ENCODE measurements at regions not wholly inside any gene's neighbourhood (a gene's known extent, or its start where the extent isn't known, plus 50 kb on each side); places are given as distances from the start of the nearest gene placed in this dataset.
"Not testable (repeated sequence)": the region's sequence is repeated elsewhere in the genome, so short reads cannot be mapped to it uniquely, and the experiment has no call there.

- no peaks in the 10 kb centered on the region for H3K36me3 ChIP-seq
- DNase-seq = no peak
- no peak for TF ChIP-seq EP300 (IDR thresholded peaks at IDR 0.05)
- TF ChIP-seq CTCF (IDR thresholded peaks at IDR 0.05) = no peak
- H3K27ac ChIP-seq = no peak overlapping the region
- H3K9me3 ChIP-seq = no peaks in the 10 kb centered on the region
- no peaks in the 10 kb centered on the region for H3K4me1 ChIP-seq
- intact Hi-C loops (cut with DNase I) = no loop called here
- no peak overlapping the region for H3K4me3 ChIP-seq
- H3K27me3 ChIP-seq = no peaks in the 10 kb centered on the region
Measured at GRCh38 chrX:20680998-20681397, 414.3 kb upstream of the RPS6KA3 start.

- intact Hi-C loops (cut with DNase I) = no loop called here
- Histone ChIP-seq H3K9me3 (no peaks in the 10 kb centered on the region), H3K36me3 (no peaks in the 10 kb centered on the region), H3K27ac (no peak overlapping the region), H3K27me3 (no peaks in the 10 kb centered on the region), H3K4me3 (no peak overlapping the region), H3K4me1 (no peaks in the 10 kb centered on the region)
- TF ChIP-seq POLR2A (IDR thresholded peaks at IDR 0.05) (no peak), CTCF (IDR thresholded peaks at IDR 0.05) (no peak), POLR2AphosphoS5 (IDR thresholded peaks at IDR 0.05) (no peak), EP300 (IDR thresholded peaks at IDR 0.05) (no peak)
- no peak for DNase-seq
- 84 to 86% methylated on average over 2 of the region's 2 CpGs for WGBS, 2 donors
Measured at GRCh38 chrX:20672476-20672875, 405.8 kb upstream of the RPS6KA3 start.

GRCh38 chrX:20671746-20672145 lies 405.0 kb upstream of the RPS6KA3 start:
- H3K4me3 ChIP-seq; intact Hi-C loops (cut with DNase I); H3K27ac ChIP-seq; H3K9me3 ChIP-seq; H3K4me1 ChIP-seq; DNase-seq; H3K27me3 ChIP-seq; H3K36me3 ChIP-seq: not testable (repeated sequence)
- 55 to 79% methylated on average over 3 of the region's 3 CpGs for WGBS, 2 donors

- Histone ChIP-seq H3K9me3 (no peaks in the 10 kb centered on the region), H3K4me3 (no peak overlapping the region), H3K27me3 (no peaks in the 10 kb centered on the region), H3K4me1 (no peaks in the 10 kb centered on the region), H3K27ac (no peak overlapping the region), H3K36me3 (no peaks in the 10 kb centered on the region)
- 84 to 89% methylated on average over 3 of the region's 3 CpGs for WGBS, 2 donors
- TF ChIP-seq POLR2A (IDR thresholded peaks at IDR 0.05) (no peak), EP300 (IDR thresholded peaks at IDR 0.05) (no peak), POLR2AphosphoS5 (IDR thresholded peaks at IDR 0.05) (no peak), CTCF (IDR thresholded peaks at IDR 0.05) (no peak)
- no peak for DNase-seq
- intact Hi-C loops (cut with DNase I) = no loop called here
Measured at GRCh38 chrX:20670611-20671010, 403.9 kb upstream of the RPS6KA3 start.

- Histone ChIP-seq H3K27ac (no peak overlapping the region), H3K36me3 (no peaks in the 10 kb centered on the region), H3K9me3 (no peaks in the 10 kb centered on the region), H3K4me1 (no peaks in the 10 kb centered on the region), H3K27me3 (no peaks in the 10 kb centered on the region), H3K4me3 (no peak overlapping the region)
- TF ChIP-seq EP300 (IDR thresholded peaks at IDR 0.05) (no peak), POLR2A (IDR thresholded peaks at IDR 0.05) (no peak), POLR2AphosphoS5 (IDR thresholded peaks at IDR 0.05) (no peak), CTCF (IDR thresholded peaks at IDR 0.05) (no peak)
- DNase-seq = no peak
- 93 to 97% methylated on average over 1 of the region's 1 CpG for WGBS, 2 donors
- intact Hi-C loops (cut with DNase I) = no loop called here
Measured at GRCh38 chrX:20668550-20668949, 401.8 kb upstream of the RPS6KA3 start.

Data from sigmoid colon (tissue), 6 donors.